H1 (cell line): ENCODE measurements at regions not wholly inside any gene's neighbourhood (a gene's known extent, or its start where the extent isn't known, plus 50 kb on each side); places are given as distances from the start of the nearest gene placed in this dataset.

Source experiments
- BRCA1 ChIP-seq: IDR thresholded peaks from 2 replicates; pipeline ENCODE4 v1.6.1; 2012; ENCODE audit warnings: low read depth, low read length, improper control_type of control experiment
- EZH2 ChIP-seq: fragments of 200-600 bp; sonication (generic); IDR thresholded peaks from 2 replicates; pipeline ENCODE4 v1.7.1; 2012; ENCODE audit warnings: low read depth, mild to moderate bottlenecking, moderate library complexity, low read length, inconsistent platforms; ENCODE audit not compliant: severe bottlenecking
- PHF8 ChIP-seq: fragments of 200-600 bp; sonication (generic); conservative IDR thresholded peaks from 2 replicates; pipeline ENCODE4 v1.7.1; 2012; ENCODE audit warnings: low read depth, mild to moderate bottlenecking, inconsistent platforms, low read length, moderate library complexity
- POLR2A ChIP-seq, 2 experiments: IDR thresholded peaks; 1 replicate in 1 of 2; 2 replicates in 1 of 2; pipeline ENCODE4 v1.6.1; 2011; ENCODE audit warnings: low read depth in 2 of 2, low read length in 2 of 2, mild to moderate bottlenecking in 2 of 2; ENCODE audit errors: control extremely low read depth in 1 of 2
- POLR2AphosphoS5 ChIP-seq: IDR thresholded peaks from 2 replicates; pipeline ENCODE4 v1.6.1; 2011; ENCODE audit warnings: low read depth, low read length
- RAD21 ChIP-seq, 2 experiments: IDR thresholded peaks in 1 of 2; conservative IDR thresholded peaks in 1 of 2; 2 replicates each; pipeline ENCODE4 v1.6.1; 2011; ENCODE audit warnings: low read depth in 2 of 2, low read length in 2 of 2, improper control_type of control experiment in 1 of 2, inconsistent platforms in 1 of 2, mild to moderate bottlenecking in 1 of 2, moderate library complexity in 1 of 2
- TAF1 ChIP-seq: IDR thresholded peaks from 2 replicates; pipeline ENCODE4 v1.6.1; 2011; ENCODE audit warnings: mild to moderate bottlenecking, low read depth, low read length
- YY1 ChIP-seq: IDR thresholded peaks from 2 replicates; pipeline ENCODE4 v1.6.1; 2011; ENCODE audit warnings: low read depth, mild to moderate bottlenecking, low read length
- TF ChIP-seq, protein P1 (sequence below), 3 experiments: IDR thresholded peaks; 1 replicate in 2 of 3; 2 replicates in 1 of 3; pipeline versions ENCODE4 v1.5.1 to v1.6.1; 2011; ENCODE audit warnings: low read length in 3 of 3, mild to moderate bottlenecking in 3 of 3, inconsistent platforms in 2 of 3, low read depth in 1 of 3, moderate library complexity in 1 of 3; ENCODE audit not compliant: insufficient read depth in 1 of 3; ENCODE audit errors: control extremely low read depth in 1 of 3
- TF ChIP-seq, protein P2 (sequence below): IDR thresholded peaks from 2 replicates; pipeline ENCODE4 v1.6.1; 2012; ENCODE audit warnings: low read length, inconsistent platforms

DNA sequence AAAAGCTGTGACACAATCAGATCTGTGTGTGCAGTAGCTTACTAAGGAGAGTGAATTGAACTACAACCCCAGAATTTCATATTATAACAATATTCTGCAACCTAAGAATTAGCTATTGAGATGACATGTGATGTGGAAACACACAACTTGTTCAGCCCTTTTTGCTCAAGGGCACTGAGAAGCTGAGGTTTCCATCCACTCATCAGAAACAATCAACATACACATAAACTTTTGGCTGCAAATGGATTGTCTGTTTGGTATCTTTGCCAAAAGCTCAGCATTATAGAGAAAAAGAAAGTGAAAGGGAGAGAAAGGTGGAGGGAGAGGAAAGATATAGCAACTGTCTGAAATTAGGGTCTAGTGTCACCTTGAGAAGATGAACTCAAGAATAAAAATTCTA, 117.2 kb upstream of the KLF7 start:
- TF ChIP-seq PHF8 (no peak), POLR2A (IDR thresholded peaks at IDR 0.05; ENCODE audit: control extremely low read depth in 1 of 2, low read depth in 2 of 2, low read length in 2 of 2) (no peak), YY1 (no peak), TAF1 (no peak), EZH2 (no peak), POLR2AphosphoS5 (no peak), BRCA1 (no peak), RAD21 (IDR thresholded peaks at IDR 0.05 in 1 of 2, conservative IDR thresholded peaks at IDR 0.05 in 1 of 2; ENCODE audit: low read depth in 2 of 2, low read length in 2 of 2) (no peak)
- TF ChIP-seq, protein P1, sequence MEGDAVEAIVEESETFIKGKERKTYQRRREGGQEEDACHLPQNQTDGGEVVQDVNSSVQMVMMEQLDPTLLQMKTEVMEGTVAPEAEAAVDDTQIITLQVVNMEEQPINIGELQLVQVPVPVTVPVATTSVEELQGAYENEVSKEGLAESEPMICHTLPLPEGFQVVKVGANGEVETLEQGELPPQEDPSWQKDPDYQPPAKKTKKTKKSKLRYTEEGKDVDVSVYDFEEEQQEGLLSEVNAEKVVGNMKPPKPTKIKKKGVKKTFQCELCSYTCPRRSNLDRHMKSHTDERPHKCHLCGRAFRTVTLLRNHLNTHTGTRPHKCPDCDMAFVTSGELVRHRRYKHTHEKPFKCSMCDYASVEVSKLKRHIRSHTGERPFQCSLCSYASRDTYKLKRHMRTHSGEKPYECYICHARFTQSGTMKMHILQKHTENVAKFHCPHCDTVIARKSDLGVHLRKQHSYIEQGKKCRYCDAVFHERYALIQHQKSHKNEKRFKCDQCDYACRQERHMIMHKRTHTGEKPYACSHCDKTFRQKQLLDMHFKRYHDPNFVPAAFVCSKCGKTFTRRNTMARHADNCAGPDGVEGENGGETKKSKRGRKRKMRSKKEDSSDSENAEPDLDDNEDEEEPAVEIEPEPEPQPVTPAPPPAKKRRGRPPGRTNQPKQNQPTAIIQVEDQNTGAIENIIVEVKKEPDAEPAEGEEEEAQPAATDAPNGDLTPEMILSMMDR (IDR thresholded peaks at IDR 0.05; ENCODE audit: control extremely low read depth in 1 of 3, insufficient read depth in 1 of 3, low read depth in 1 of 3, low read length in 3 of 3) = no peak
- TF ChIP-seq, protein P2, sequence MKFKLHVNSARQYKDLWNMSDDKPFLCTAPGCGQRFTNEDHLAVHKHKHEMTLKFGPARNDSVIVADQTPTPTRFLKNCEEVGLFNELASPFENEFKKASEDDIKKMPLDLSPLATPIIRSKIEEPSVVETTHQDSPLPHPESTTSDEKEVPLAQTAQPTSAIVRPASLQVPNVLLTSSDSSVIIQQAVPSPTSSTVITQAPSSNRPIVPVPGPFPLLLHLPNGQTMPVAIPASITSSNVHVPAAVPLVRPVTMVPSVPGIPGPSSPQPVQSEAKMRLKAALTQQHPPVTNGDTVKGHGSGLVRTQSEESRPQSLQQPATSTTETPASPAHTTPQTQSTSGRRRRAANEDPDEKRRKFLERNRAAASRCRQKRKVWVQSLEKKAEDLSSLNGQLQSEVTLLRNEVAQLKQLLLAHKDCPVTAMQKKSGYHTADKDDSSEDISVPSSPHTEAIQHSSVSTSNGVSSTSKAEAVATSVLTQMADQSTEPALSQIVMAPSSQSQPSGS = no peak
